NCI-H187 (cell line): ENCODE measurements at regions not wholly inside any gene's neighbourhood (a gene's known extent, or its start where the extent isn't known, plus 50 kb on each side); places are given as distances from the start of the nearest gene placed in this dataset.
"Not testable (repeated sequence)": the region's sequence is repeated elsewhere in the genome, so short reads cannot be mapped to it uniquely, and the experiment has no call there.

Experiments used
- DNase-seq, 2 experiments: peaks; one replicate each; lab custom pipeline; 2025; lab: John Stamatoyannopoulos, UW

DNA sequence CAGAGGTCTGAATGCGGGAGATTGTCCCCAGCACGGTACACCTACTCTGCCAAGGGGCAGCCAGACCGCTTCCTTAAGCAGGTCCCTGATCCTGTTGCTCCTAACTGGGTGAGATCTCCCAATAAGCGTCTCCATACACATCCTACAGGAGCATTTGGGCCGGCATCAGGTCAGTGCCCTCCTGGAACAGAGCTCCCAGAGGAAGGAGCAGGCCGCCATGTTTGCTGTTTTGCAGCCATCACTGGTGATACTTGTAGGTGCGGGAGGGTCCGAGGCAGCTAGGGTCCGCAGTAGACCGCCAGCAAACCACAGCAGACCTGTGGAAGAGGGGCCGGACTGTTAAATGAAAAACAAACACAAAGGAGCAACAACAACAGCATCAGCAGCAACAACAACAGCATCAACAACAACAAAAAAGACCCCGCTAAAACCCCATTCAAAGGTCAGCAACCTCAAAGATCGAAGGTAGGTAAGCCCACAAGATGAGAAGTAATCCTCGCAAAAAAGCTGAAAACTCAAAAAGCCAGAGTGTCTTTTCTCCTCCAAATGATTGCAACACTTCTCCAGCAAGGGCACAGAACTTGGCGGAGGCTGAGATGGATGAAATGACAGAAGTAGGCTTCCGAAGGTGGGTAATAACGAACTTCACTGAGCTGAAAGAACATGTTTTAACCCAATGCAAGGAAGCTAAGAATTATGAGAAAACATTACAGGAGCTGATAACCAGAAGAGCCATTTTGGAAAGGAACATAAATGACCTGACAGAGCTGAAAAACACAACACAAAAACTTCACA, 79.0 kb upstream of the CDH7 start:
- DNase-seq: no peak

DNA sequence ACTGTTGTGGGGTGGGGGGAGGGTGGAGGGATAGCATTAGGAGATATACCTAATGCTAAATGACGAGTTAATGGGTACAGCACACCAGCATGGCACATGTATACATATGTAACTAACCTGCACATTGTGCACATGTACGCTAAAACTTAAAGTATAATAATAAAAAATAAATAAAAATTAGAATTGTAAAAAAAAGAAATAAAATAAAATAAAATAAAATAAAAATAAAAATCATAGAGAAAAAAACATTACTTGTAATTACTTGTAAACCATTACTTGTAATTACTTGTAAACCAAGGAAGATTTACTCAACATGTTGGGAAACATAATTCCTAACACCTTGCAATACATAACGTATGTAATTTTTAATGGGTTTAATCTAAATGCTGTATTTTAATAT, 80.7 kb upstream of the CDH7 start:
- not testable (repeated sequence) for DNase-seq

DNA sequence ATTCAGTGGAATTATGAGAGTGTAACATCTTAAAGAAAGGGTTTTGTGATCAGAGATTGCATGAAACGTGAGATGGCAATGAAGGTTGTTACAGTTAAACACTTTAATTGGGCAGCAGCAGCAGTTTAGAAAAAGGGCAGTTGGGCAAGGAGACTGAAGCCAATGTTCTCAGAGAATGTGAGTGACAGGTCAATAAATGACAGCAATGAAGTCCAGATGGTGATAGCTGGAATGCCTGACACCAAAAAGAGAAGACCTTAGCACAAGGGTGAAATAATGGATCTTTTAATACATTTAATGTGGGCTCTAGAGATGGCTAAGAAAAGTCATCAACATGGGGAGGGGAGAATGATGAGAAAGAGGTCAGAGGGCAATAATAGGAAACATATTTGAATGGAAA, 89.4 kb upstream of the CDH7 start:
- DNase-seq: no peak

DNA sequence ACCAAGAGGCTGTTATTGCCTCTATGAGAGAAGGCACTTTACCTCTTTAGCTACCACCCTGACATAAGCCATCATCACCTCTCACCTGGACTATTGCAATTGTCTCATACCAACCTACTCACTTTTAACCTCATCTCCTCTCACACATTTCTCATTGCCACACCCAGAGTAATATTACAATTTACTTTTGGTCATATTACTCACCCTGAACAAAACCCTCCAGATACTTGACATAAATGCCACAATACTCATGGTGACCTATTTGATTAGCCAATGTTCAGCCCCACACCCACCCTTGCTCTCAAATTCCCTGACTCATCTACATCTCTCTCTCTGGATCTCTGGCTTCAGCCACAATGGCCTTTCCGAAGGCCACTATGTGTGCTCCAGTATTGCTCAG, 90.9 kb upstream of the CDH7 start:
- no peak for DNase-seq

DNA sequence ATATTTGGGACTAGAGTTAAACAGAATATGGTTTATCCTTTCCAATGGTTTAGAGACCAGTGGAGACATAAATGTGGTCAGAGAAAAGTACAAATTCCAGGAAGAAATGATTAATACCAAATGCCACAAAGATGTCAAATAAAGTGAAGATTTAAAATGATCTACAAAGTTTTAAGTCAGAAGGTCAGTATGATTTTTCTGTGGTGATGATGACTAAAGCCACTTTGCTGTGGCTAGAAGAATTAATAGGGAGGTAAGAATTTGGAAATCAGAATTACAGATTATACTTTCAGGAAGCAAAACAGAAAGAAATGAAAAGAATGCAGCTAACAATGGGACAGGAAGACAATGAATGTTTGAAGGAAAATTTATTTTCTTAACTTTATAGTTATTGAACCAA, 91.5 kb upstream of the CDH7 start:
- DNase-seq: no peak

DNA sequence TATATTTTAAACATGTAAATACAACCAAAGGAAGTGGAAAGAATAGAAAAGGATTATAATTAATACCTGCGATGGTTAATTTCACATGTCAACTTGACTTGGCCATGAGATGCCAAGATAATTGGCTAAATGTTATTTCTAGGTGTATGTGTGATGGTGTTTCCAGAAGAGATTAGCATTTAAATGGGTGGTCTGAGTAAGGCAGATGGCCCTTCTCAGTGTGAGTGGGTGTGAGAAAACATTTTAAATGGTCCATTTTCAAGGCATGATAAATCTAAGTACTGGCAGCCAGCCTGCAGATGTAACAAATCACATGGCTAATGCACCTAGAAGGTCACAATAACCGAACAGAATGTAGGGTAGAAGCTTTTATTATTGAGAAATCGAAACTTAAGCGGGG, 99.6 kb upstream of the CDH7 start:
- no peak for DNase-seq

DNA sequence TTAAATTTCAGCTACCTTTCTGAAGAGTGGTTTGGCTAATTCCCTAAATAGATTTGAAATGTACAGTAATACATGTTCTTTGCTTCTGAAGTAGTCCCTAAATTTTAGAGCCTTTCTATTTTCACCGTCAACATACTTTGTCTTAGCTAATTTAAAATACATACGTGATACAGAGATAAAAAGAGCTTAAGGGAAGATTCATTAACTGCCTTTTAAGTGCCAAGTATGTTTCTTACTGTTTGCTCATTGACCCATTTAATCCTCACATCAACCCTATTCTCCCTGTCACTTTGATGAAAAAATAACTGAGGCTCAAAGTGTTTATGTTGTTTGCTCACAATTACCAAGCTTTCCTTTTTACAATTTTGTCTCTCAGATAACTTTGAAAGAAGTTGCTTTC, 118.6 kb upstream of the CDH7 start:
- DNase-seq: no peak

DNA sequence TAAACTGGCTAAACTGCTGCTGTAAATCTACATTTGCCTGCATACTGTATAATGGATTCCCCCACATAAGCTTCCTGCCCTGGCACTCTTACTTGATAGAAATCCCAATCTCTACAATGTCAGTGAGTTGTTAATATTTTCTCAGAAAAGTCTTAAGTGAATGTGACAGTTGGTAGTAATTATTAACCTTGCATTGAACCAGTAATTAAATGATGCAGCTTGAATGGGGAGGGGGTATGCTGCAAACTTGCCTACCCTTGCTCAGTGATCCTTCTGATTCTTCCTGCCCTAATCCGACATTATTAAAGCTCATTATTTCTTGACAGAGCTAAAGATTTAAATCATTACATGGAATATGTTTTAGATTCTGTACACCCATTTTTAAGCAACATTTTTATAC, 119.0 kb upstream of the CDH7 start:
- no peak for DNase-seq

DNA sequence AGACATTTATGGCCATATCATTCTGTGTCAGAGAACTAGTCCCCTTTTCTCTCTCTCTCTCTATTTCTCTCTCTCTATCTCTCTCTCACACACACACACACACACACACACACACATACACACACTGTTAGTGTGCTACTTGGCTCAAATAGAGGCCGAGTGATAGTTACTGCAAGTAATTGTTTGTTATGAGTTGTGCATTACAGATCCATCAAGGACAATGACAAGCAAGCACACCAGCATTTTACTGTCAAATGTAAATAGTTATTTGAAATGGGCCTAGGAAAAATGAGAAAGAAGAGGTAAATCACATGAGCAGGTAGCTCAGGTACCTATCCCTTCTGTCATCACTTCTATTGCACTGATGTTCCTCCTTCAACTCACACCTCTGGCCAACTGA, 122.4 kb upstream of the CDH7 start:
- no peak for DNase-seq

DNA sequence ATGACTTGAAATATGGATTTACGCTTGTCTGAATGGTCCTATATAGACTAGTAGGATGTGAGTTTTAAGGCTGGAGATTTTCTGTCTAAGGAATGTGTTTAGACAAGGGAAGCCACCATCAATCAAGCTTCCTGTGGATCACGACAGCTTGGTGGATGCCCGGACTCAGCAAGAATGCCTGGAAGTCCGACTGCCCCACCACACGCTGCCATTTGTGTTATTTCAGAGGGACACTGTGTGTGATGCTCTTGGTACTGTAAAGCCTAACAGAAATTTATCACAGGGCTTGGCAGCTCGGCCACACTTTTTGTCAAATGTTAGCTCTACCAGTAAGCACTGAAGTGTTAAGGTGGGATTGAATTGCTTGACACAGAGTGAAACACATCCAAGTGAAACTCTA, 127.1 kb upstream of the CDH7 start:
- DNase-seq: no peak

DNA sequence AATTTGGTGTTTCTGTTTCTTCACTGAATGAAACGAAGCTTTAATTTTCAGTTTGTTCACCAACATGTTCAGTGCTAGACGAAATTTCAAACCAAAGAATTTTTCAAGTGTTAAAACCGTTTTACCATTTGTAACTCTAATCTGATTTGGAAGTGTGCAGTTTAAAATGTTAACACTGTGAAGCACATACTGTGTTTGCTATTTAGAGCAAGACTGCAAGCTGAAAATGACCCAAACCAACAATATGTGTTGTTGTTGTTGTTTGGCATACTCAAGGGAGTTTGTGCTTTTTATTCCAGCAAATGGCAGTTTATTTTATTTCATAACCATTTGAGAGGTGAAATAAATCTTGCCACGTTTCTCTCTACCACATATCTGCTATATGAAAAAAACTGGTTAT, 128.4 kb upstream of the CDH7 start:
- DNase-seq: no peak

DNA sequence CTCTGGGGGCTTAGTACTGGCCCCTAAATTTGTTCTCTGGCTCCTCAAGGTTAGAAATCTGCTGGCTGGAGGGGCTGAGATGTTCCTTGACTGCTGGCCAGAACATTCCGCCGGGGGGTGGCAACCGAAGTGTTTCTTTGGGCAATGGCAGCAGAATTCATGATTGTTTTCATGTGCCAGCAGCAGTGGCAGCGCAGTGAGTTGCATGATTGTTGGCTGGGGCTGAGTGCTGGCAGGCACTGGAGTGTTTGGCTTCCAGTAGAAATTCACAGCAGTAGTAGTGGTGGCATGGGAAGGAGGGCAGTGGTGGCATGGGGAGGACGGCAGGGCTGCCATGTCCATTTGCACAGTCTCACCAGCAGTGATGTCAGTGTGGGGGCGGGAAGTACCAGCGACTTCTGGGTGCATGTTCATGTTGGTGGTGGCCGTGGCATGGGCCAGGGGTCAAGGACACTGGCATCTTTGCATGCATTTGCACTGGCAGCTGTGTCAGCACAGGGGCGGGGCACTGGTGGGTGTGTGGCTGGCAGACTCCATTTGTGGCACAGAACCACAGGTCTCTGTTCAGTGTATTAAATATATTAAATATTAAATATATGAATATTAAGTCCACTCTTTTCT, 130.6 kb upstream of the CDH7 start:
- DNase-seq: no peak

DNA sequence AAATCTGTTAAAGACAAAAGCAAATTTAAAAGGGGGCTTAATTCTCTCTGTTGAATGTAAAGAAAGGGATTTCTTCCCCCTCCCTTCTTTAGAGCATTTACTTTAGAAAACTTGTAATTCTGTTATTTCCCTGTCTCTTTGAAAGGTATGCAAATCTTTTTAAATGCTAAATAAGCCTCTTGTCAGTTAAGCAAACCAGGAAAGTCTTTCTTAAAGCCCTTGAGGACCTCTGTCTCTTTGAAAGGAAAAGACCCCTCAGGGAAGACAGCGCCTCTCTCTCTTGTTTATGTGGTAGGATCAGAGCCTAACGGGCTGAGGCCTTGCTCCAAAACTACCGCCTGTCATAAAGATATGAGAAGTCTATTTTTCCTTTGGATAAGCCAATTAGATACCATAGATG, 139.9 kb upstream of the CDH7 start:
- no peak for DNase-seq

DNA sequence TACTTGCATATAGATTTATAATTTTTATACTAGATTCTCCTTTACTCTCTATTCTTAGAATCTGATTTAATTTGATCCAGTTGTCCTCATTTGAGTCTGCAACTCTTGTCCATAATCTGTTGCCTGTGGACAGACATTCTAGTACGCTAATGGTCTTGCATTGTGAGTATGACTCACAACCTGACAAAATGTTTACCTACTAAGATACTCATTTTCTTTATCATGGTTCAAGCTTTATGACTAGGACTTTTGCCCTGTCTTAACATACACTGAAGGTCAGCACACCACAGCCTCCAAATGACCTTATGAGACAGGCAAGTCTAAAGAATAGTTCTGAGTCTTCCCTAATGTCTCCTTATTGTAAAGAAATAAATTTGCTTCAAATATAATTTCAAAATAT, 142.3 kb upstream of the CDH7 start:
- no peak for DNase-seq

DNA sequence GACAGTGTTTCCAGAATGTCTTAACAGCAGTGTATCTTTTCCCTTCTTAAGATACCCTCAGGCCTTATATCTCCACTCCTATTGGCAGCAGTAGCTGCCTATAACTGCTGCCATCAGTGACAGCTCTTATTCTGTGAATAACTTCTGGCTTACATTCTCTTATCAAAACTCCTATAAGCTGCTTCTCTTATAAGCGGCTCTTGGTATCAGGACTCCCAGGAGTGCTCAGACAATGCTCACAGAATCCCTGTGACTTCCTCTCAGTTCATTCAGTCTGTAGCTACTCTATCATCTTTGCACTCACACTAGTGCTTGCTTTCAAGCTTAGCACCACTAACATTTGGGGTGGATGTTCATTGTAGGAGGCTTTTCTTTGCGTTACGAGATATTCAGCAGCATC, 143.7 kb upstream of the CDH7 start:
- DNase-seq: no peak

DNA sequence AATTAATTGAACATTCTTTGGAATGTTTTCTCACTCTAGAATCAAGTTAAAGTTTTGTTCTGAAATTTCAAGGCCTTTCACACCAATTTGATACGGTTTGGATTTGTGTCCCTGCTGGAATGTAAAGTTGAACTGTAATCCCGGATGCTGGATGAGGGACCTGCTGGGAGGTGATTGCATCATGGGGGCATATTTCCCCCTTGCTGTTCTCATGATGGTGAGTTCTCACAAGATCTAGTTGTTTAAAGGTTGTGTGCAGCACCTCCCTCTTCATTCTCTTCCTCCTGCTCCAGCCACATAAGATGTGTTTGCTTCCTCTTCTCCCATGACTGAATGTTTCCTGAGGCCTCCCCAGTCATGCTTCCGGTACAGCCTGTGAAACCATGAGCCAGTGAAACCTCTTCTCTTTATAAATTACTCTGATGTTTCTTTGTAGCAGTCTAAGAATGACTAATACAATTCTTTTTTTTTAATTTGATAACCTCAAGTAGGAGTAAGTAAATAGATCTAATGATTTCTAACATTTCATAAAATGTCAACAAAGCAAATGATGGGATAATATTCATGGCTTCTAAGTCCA, 144.2 kb upstream of the CDH7 start:
- DNase-seq: no peak

DNA sequence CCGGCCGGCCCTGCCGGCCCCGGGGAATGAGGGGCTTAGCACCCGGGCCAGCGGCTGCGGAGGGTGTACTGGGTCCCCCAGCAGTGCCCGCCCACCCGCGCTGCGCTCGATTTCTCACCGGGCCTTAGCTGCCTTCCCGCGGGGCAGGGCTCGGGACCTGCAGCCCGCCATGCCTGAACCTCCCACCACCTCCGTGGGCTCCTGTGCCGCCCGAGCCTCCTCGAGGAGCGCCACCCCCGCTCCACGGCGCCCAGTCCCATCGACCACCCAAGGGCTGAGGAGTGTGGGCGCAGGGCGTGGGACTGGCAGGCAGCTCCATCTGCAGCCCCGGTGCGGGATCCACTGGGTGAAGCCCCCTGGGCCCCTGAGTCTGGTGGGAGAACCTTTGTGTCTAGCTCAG, 145.5 kb upstream of the CDH7 start:
- not testable (repeated sequence) for DNase-seq

DNA sequence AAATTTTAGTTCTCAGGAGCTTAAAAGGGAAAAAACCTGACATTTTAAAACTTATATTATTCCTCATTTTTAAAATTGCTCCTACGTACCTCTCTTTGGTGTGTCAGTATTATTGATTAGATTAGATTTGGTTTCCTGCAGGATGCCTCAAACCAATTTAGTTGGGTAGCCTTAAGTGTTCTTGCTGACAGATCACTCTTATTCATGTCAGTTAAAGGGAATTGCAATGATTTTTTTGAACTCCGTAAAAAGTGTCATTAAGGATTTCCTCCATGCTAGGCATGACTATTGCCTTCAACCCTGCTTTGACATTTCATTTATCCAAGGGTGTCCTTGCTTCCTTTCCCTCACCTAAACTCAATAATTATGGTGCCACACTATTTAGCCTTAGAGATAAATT, 149.0 kb upstream of the CDH7 start:
- DNase-seq: no peak

DNA sequence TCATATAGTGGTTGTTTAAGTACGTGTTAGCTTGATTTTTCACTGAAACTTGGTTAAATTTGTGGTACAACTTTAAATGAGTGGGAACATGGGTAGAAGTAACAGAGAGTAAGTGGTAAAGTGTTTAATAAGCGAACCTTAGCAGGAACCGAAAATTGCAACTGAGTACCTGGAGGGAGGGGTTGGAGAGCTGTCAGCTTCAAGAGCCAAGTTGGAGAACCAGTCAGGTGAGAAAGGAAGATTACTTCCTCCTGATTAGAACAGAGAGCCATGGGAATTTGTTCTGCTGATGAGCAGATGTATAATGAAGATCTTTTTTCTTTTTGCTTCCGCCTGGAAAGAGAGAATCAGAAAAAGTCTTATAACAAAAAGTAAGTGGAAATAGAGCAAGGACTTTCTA, 158.4 kb upstream of the CDH7 start:
- DNase-seq: no peak

DNA sequence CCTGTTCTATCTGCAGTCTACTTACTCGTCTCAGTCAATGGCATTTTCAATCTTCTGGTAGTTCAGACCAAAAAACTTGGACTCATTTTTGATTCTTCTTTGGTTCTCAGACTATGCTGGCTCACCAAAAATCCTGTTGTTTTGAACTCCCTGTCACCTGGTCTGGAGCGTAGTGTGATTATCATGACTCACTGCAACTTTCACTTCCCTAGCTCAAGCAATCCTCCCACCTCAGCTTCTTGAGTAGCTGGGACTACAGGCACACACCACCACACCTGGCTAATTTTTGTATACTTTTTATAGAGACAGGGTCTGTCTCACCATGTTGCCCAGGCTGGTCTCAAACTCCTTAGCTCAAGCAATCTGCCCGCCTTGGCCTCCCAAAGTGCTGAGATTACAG, 163.3 kb upstream of the CDH7 start:
- DNase-seq: no peak

DNA sequence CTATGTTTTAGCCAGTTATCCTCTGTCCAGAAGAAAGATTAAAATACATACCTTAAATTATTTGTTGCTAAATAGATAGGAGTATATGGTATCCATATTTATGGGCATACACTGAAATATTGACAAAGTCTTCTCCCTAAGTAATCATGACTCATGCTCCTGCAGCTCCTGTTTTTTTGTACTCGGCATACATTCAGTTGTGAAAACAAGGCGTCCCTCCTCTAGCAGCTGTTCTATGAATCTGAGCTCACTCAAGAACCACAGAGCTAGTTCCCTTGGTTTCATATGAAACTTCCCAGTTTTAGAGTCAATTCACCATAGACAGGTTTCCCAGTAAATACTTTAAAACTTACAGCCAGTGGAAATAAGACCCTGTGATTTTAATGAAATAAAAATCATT, 168.7 kb upstream of the CDH7 start:
- DNase-seq: not testable (repeated sequence)

DNA sequence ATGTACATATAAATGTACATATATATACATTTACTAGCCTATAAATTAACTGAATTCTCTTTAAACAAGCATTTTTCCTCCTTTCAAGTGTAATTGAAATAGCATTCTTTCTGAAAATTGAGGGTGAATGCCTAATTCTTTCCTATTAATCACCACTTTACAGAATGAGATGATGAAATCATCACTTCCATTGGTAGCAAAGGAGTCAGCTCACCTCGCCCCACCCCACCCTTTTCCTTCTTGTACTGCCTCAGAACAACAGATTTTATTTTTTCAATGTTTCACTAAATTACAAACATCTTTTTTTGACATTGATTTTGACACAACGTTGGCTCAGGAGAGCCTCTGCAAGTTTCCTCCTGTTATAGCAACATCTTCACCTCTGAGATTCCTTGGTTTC, 181.9 kb upstream of the CDH7 start:
- no peak for DNase-seq

DNA sequence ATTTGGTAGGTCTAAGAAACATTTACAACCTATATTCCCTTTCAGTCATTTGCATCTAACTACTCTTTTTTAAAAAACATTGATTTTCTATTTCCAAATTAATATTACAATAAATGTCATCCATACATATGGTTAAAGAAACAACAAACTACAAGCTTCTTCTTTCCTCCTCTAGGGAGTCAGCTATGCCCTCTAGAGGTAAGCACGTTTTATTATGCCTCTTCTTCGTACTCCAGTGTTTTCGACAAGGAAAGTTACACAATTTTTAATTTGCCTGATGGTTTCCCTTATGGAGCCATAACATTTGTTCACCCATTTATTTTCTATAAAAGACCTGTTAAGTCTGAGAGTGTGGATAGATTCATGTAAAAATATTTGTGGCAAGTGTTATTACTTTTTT, 183.4 kb upstream of the CDH7 start:
- DNase-seq: no peak

DNA sequence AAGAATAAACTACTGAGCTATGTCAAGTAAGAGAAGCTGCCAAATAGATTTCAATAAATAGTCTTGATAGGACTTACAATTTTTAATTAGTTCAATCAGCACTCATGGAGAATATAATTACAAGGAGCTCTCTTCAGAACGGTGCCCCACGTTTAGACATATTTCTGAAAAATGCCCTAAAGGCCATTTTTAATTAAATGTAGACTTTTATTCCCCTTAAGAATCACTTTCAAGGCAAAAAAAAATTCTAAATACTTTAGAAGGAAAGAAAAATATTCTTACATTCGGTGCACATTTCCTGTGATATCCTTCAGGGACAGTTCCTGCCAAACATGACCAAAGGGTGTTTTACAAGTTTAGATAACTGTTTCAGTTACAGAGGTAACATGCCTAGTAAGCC, 202.5 kb upstream of the CDH7 start:
- no peak for DNase-seq
